ENCODE measurements at regions not wholly inside any gene's neighbourhood (a gene's known extent, or its start where the extent isn't known, plus 50 kb on each side); places are given as distances from the start of the nearest gene placed in this dataset.
A peak's percentile ranks its signal among the peaks of the same experiment; 100 is the strongest.

DNA sequence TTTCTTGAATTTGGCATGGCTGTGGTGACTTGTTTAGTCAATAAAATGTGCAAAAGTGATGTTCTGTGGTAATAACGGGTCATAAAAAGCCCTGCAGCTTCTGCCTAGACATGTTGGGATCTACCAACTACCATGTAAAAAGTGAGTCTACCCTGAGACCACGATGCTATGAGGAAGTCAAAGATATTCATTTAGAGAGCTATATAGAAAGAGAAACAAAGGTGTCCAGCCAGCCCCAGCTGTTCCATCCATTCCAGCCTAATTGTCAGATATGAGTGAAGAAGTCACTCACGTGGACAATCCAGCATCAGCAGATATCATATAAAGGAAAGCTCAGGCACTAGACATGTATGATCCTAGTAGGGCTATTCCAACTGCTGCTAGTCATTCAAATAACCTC lies 117.2 kb upstream of the SSTR1 start:
- TF ChIP-seq, protein P1, sequence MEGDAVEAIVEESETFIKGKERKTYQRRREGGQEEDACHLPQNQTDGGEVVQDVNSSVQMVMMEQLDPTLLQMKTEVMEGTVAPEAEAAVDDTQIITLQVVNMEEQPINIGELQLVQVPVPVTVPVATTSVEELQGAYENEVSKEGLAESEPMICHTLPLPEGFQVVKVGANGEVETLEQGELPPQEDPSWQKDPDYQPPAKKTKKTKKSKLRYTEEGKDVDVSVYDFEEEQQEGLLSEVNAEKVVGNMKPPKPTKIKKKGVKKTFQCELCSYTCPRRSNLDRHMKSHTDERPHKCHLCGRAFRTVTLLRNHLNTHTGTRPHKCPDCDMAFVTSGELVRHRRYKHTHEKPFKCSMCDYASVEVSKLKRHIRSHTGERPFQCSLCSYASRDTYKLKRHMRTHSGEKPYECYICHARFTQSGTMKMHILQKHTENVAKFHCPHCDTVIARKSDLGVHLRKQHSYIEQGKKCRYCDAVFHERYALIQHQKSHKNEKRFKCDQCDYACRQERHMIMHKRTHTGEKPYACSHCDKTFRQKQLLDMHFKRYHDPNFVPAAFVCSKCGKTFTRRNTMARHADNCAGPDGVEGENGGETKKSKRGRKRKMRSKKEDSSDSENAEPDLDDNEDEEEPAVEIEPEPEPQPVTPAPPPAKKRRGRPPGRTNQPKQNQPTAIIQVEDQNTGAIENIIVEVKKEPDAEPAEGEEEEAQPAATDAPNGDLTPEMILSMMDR (conservative IDR thresholded peaks at IDR 0.05; ENCODE audit: low read depth, low read length): no peak
- no peak overlapping the region for H3K4me3 ChIP-seq (ENCODE audit: low read depth, low read length)
- DNase-seq (ENCODE audit: low read depth): no peak

DNA sequence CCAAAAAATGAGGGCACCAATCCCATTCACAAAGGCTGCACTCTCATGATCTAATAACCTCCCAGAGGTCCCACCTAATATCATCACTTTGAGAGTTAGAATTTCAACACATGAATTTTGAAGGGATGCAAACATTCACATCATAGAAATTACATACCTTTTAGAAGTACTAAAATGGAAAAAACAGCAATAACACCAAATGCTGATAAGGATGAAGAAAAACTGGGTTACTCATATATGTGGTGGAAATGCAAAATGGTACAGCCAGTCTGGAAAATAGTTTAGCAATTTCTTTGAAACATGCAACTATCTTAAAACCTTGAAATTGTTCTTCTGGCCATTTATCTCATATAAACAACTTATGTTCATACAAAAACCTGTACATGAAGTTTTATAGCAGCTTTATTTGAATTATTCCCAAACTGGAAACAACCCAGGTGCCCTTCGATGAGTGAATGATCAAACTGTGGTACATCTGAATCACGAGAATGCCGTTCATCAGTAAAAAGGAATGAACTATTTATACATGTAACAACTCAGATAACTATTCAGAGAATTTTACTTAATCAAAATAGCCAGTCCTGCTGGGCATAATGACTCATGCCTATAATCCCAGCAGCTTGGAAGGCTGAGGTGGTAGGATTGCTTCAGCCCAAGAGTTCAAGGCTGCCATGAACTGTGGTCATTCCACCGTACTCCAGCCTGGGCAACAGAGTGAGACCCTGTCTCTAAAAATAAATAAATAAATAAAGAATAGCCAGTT lies 109.4 kb upstream of the SSTR1 start:
- peak; percentile 80 for DNase-seq (ENCODE audit: low read depth)
- TF ChIP-seq, protein P1 (conservative IDR thresholded peaks at IDR 0.05; ENCODE audit: low read depth, low read length): no peak
- H3K4me3 ChIP-seq (ENCODE audit: low read depth, low read length): no peak overlapping the region

DNA sequence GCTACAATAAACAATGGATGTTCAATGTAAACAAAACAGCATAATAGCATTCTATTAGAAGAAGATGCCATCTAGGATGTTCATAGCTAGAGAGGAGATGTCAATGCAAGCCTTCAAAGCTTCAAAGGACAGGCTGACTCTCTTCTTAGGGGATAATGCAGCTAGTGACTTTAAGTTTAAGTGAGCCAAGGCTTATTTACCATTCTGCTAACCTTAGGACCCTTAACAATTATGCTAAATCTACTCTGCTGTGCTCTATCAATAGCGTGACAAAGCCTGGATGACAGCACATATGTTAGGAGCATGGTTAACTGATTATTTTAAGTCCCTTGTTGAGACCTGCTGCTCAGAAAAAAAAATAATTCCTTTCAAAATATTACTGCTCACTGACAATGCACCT lies 106.0 kb upstream of the SSTR1 start:
- no peak for DNase-seq (ENCODE audit: low read depth)
- no peak overlapping the region for H3K4me3 ChIP-seq (ENCODE audit: low read depth, low read length)
- TF ChIP-seq, protein P1 (conservative IDR thresholded peaks at IDR 0.05; ENCODE audit: low read depth, low read length): no peak

DNA sequence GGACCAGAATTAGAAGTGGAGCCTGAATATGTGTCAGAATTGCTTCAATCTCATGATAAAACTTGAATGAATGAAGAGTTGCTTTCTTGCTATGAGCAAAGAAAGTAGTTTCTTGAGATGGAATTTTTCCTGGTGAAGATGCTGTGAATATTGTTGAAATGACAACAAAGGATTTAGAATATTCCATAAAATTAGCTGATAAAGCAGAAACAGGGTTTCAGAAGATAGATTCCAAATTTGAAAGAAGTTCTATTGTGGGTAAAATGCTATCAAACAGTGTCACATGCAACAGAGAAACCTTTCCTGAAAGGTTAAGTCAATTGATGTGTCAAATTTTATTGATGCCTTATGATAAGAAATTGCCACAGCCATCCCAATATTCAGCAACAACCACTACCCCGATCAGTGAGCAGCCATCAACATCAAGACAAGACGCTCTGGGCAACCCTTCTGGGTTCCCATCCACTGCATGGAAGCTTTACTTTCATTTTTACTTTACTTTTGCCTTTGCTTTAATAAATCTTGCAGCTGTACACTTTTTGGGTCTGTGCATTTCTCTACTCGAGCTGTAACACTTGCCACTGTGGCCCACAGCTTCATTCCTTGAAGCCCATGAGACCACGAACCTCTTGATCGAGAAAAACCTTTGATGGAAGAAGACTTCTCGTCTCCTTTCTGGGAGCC lies 104.0 kb upstream of the SSTR1 start:
- DNase-seq (ENCODE audit: low read depth): no peak
- no peak overlapping the region for H3K4me3 ChIP-seq (ENCODE audit: low read depth, low read length)

DNA sequence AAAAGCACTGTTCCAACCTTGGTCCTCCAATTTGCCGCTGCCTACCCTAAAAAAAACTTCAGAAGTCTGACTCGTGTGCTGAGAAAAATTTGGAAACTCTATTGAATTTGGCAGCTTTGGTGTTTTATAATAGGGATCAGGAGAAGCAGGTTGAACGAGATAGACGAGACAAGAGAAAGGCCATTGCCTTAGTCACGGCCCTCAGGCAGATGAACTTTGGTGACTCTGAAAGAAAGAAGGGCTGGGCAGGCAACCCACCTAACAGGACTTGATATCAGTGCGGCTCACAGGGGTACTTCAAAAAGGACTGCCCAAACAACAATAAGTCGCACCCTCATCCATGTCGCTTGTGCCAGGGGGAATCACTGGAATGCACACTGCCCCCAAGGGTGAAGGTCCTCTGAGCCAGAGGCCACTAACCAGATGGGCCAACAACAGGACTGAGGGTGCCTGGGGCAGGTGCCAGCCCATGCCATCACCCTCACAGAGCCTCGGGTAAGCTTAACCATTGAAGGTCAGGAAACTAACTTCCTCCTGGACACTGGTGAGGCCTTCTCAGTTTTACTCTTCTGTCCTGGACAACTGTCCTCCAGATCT lies 102.5 kb upstream of the SSTR1 start:
- DNase-seq (ENCODE audit: low read depth): no peak
- no peak overlapping the region for H3K4me3 ChIP-seq (ENCODE audit: low read depth, low read length)
- TF ChIP-seq, protein P1 (conservative IDR thresholded peaks at IDR 0.05; ENCODE audit: low read depth, low read length): no peak

More for the DNA sequence above, 104.0 kb upstream of the SSTR1 start:
- TF ChIP-seq, protein P1 (conservative IDR thresholded peaks at IDR 0.05; ENCODE audit: low read depth, low read length): no peak

DNA sequence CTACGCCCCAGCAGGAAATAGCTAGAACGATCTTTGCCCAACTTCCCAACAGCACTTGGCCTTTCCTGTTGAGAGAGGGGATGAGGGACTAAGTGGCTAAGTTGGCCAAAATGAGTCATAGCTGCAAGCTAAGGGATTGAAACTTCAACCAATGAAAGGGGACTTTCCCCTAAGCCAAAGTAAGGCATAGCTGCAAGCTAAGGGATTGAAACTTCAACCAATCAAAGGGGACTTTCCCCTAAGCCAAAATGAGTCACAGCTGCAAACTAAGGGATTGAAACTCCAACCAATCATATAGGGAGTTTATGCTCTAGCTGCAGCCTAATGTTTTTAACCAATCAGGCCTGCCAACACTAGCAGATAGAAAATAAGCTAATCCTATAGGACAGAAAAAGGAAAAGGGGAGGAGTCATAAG lies 100.5 kb upstream of the SSTR1 start:
- DNase-seq (ENCODE audit: low read depth): no peak
- H3K4me3 ChIP-seq (ENCODE audit: low read depth, low read length): no peak overlapping the region
- TF ChIP-seq, protein P1 (conservative IDR thresholded peaks at IDR 0.05; ENCODE audit: low read depth, low read length): no peak
